HepG2 (cell line): ENCODE measurements at regions not wholly inside any gene's neighbourhood (a gene's known extent, or its start where the extent isn't known, plus 50 kb on each side); places are given as distances from the start of the nearest gene placed in this dataset.

ENCODE experiments used
- CTCF ChIP-seq: sonication (generic); formaldehyde crosslinking; IDR thresholded peaks from 2 replicates; pipeline ENCODE4 v1.5.0; 2020; ENCODE audit warnings: mild to moderate bottlenecking, missing genetic modification reagents, moderate library complexity
- DPF2 ChIP-seq: sonication (generic); formaldehyde crosslinking; IDR thresholded peaks from 2 replicates; pipeline ENCODE4 v1.4.0; 2020; ENCODE audit warnings: mild to moderate bottlenecking, low read depth, missing genetic modification reagents, borderline replicate concordance
- EP300 ChIP-seq, 3 experiments: sonication (generic) in 1 of 3; formaldehyde crosslinking in 1 of 3; IDR thresholded peaks; 2 replicates each; pipeline versions ENCODE4 v1.5.1 to v1.6.1; 2011 to 2020; ENCODE audit warnings: low read depth in 2 of 3, low read length in 2 of 3, borderline replicate concordance in 1 of 3, improper control_type of control experiment in 1 of 3, mild to moderate bottlenecking in 1 of 3, missing genetic modification reagents in 1 of 3, moderate library complexity in 1 of 3
- FOXK1 ChIP-seq: sonication (generic); formaldehyde crosslinking; IDR thresholded peaks from 2 replicates; pipeline ENCODE4 v1.4.0; 2020; ENCODE audit warnings: low read depth, missing genetic modification reagents, borderline replicate concordance
- MAFF ChIP-seq: IDR thresholded peaks from 2 replicates; pipeline ENCODE4 v1.6.1; 2011; ENCODE audit warnings: low read depth, low read length, improper control_type of control experiment
- MXI1 ChIP-seq: IDR thresholded peaks from 3 replicates; pipeline ENCODE4 v1.6.1; 2012; ENCODE audit warnings: low read depth, low read length, inconsistent platforms, borderline replicate concordance
- PHF8 ChIP-seq: sonication (generic); formaldehyde crosslinking; IDR thresholded peaks from 2 replicates; pipeline ENCODE4 v1.5.0; 2020; ENCODE audit warnings: missing genetic modification reagents
- POLR2A ChIP-seq, 2 experiments: IDR thresholded peaks; 2 replicates each; pipeline ENCODE4 v1.6.1; 2011; ENCODE audit warnings: low read depth in 2 of 2, low read length in 2 of 2, mild to moderate bottlenecking in 1 of 2, moderate library complexity in 1 of 2; ENCODE audit not compliant: insufficient read depth in 1 of 2
- STAT5B ChIP-seq: sonication (generic); formaldehyde crosslinking; IDR thresholded peaks from 2 replicates; pipeline ENCODE4 v1.4.0; 2020; ENCODE audit warnings: missing genetic modification reagents
- ZNF670 ChIP-seq: sonication (generic); formaldehyde crosslinking; IDR thresholded peaks from 2 replicates; pipeline ENCODE4 v1.8.0; 2022; ENCODE audit warnings: mild to moderate bottlenecking, missing genetic modification reagents, borderline replicate concordance

- no peak for TF ChIP-seq STAT5B (CRISPR knock-in tag)
- TF ChIP-seq POLR2A (IDR thresholded peaks at IDR 0.05; ENCODE audit: insufficient read depth in 1 of 2, low read depth in 2 of 2, low read length in 2 of 2), result no peak
- TF ChIP-seq FOXK1 (CRISPR knock-in tag), result no peak
- TF ChIP-seq CTCF, result no peak
- TF ChIP-seq MAFF, result no peak
- TF ChIP-seq MXI1, result no peak
- no peak for TF ChIP-seq PHF8 (CRISPR knock-in tag)
- no peak for TF ChIP-seq ZNF670 (CRISPR knock-in tag)
- no peak for TF ChIP-seq EP300 (IDR thresholded peaks at IDR 0.05; ENCODE audit: low read depth in 2 of 2, low read length in 2 of 2)
- TF ChIP-seq EP300 (CRISPR knock-in tag; IDR thresholded peaks at IDR 0.05; ENCODE audit: borderline replicate concordance), result no peak
- no peak for TF ChIP-seq DPF2
Measured at GRCh38 chr5:130874861-130875417, 290.1 kb downstream of the HINT1 start.
